Gastroesophageal sphincter (tissue), 4 donors: ENCODE measurements at regions not wholly inside any gene's neighbourhood (a gene's known extent, or its start where the extent isn't known, plus 50 kb on each side); places are given as distances from the start of the nearest gene placed in this dataset.

Experiments used
- ATAC-seq: fragments of 150-250 bp; one replicate; pipeline ENCODE4 v1.9.1; 2016; ENCODE audit warnings: mild to moderate bottlenecking, moderate library complexity
- H3K27ac ChIP-seq, 4 donors: fragments of 200-600 bp; sonication (generic) in 3 of 4; 1 replicate in 3 of 4; 2 replicates in 1 of 4; pipeline ENCODE4 v1.5.1; 2016 to 2019
- H3K27me3 ChIP-seq: fragments of 200-600 bp; sonication (generic); one replicate; pipeline ENCODE4 v1.5.1; 2019
- H3K36me3 ChIP-seq, 2 donors: fragments of 200-600 bp; sonication (generic); one replicate each; pipeline ENCODE4 v1.5.1; 2019; ENCODE audit warnings: control low read depth in 1 of 2
- H3K4me1 ChIP-seq, 3 donors: fragments of 200-600 bp; sonication (generic); 1 replicate in 2 of 3; 2 replicates in 1 of 3; pipeline ENCODE4 v1.5.1; 2016 to 2019; ENCODE audit warnings: control low read depth in 2 of 3
- H3K4me3 ChIP-seq, 2 donors: fragments of 200-600 bp; sonication (generic); one replicate each; pipeline ENCODE4 v1.5.1; 2019; ENCODE audit warnings: mild to moderate bottlenecking in 1 of 2, moderate library complexity in 1 of 2
- H3K9me3 ChIP-seq, 3 donors: fragments of 200-600 bp; sonication (generic); one replicate each; pipeline ENCODE4 v1.5.1; 2017 to 2019; ENCODE audit warnings: control low read depth in 2 of 3
- CTCF ChIP-seq, 4 experiments: fragments of 200-600 bp in 2 of 4; fragments of 450-650 bp in 2 of 4; sonication (generic) in 1 of 4; IDR thresholded peaks; one replicate each; pipeline ENCODE4 v1.5.1; 2017 to 2019; ENCODE audit warnings: antibody characterized with exemption in 4 of 4, mild to moderate bottlenecking in 2 of 4, moderate library complexity in 2 of 4
- EP300 ChIP-seq: sonication (generic); formaldehyde crosslinking; IDR thresholded peaks from one replicate; pipeline ENCODE4 v1.6.1; 2017; ENCODE audit warnings: antibody characterized with exemption, mild to moderate bottlenecking
- POLR2A ChIP-seq, 2 donors: fragments of 450-650 bp; IDR thresholded peaks; one replicate each; pipeline ENCODE4 v1.6.1; 2017; ENCODE audit warnings: antibody characterized with exemption in 2 of 2, mild to moderate bottlenecking in 2 of 2, moderate library complexity in 1 of 2
- POLR2AphosphoS5 ChIP-seq: sonication (generic); formaldehyde crosslinking; IDR thresholded peaks from one replicate; pipeline ENCODE4 v1.6.1; 2017; ENCODE audit warnings: antibody characterized with exemption
- WGBS, 2 donors: methylation state at CpG; one replicate each; pipeline ENCODE4 v1.1.5; 2018; ENCODE audit warnings: low coverage in 1 of 2; 5-methylcytosine and 5-hydroxymethylcytosine counted together

- Histone ChIP-seq H3K9me3 (no peaks in the 10 kb centered on the region), H3K27ac (peak overlapping the region; percentile 86 to 89 (median 88)), H3K4me1 (peaks cover 7 to 36% (median 12%) of the 10 kb centered on the region in 3 donors), H3K36me3 (no peaks in the 10 kb centered on the region), H3K4me3 (no peak overlapping the region), H3K27me3 (no peaks in the 10 kb centered on the region)
- no peak for TF ChIP-seq POLR2AphosphoS5
- no peak for TF ChIP-seq CTCF (IDR thresholded peaks at IDR 0.05)
- no peak for TF ChIP-seq POLR2A (IDR thresholded peaks at IDR 0.05)
- TF ChIP-seq EP300: no peak
- ATAC-seq: no peak
- no CpG with 5 or more reads among the region's 4 CpGs for WGBS, 2 donors
These were observed 98.1 kb downstream of the NR1D2 start for GRCh38 chr3:24043168-24043567.

- ATAC-seq: no peak
These were observed 98.9 kb downstream of the NR1D2 start for GRCh38 chr3:24043985-24044384.

GRCh38 chr3:24046214-24046613 lies 101.1 kb downstream of the NR1D2 start:
- H3K4me3 ChIP-seq: no peak overlapping the region
- H3K9me3 ChIP-seq: no peaks in the 10 kb centered on the region
- no peaks in the 10 kb centered on the region for H3K36me3 ChIP-seq
- ATAC-seq: no peak
- no peaks in the 10 kb centered on the region for H3K27me3 ChIP-seq
- H3K4me1 ChIP-seq: peaks cover 7 to 32% (median 12%) of the 10 kb centered on the region in 3 donors
- H3K27ac ChIP-seq: no peak overlapping the region
- TF ChIP-seq POLR2AphosphoS5 (no peak), EP300 (no peak), CTCF (IDR thresholded peaks at IDR 0.05) (no peak), POLR2A (IDR thresholded peaks at IDR 0.05) (no peak)

More at GRCh38 chr3:24043985-24044384, 98.9 kb downstream of the NR1D2 start:
- no peaks in the 10 kb centered on the region for H3K36me3 ChIP-seq
- 91 to 97% methylated on average over 4 to 5 of the region's 5 CpGs for WGBS, 2 donors
- no peaks in the 10 kb centered on the region for H3K9me3 ChIP-seq
- TF ChIP-seq CTCF (IDR thresholded peaks at IDR 0.05) (no peak), EP300 (no peak), POLR2A (IDR thresholded peaks at IDR 0.05) (no peak)
- peak overlapping the region; percentile 86 to 89 (median 88) for H3K27ac ChIP-seq
- no peaks in the 10 kb centered on the region for H3K27me3 ChIP-seq
- H3K4me3 ChIP-seq: no peak overlapping the region
- H3K4me1 ChIP-seq: peaks cover 7 to 36% (median 12%) of the 10 kb centered on the region in 3 donors

GRCh38 chr3:24047513-24047912 lies 102.4 kb downstream of the NR1D2 start:
- WGBS, 2 donors: 0% methylated on average over 1 of the region's 1 CpG; no CpG with 5 or more reads in 1 of the 2 donors
- TF ChIP-seq POLR2A (IDR thresholded peaks at IDR 0.05) (no peak), POLR2AphosphoS5 (no peak)
- H3K27ac ChIP-seq: peak overlapping the region in 2 of 4 donors; percentile 44 to 59
- H3K4me3 ChIP-seq: no peak overlapping the region
- ATAC-seq: no peak
- H3K9me3 ChIP-seq: no peaks in the 10 kb centered on the region
- no peaks in the 10 kb centered on the region for H3K27me3 ChIP-seq
- peaks cover 5 to 19% (median 7%) of the 10 kb centered on the region in 3 donors for H3K4me1 ChIP-seq
- H3K36me3 ChIP-seq: no peaks in the 10 kb centered on the region

GRCh38 chr3:24048843-24049242 lies 103.8 kb downstream of the NR1D2 start:
- peak; percentile 37 for ATAC-seq
- Histone ChIP-seq H3K9me3 (no peaks in the 10 kb centered on the region), H3K27ac (no peak overlapping the region), H3K4me1 (peaks cover 0 to 7% (median 2%) of the 10 kb centered on the region in 3 donors), H3K4me3 (no peak overlapping the region), H3K36me3 (no peaks in the 10 kb centered on the region), H3K27me3 (no peaks in the 10 kb centered on the region)
- WGBS, 2 donors: 53 to 67% methylated on average over 1 of the region's 1 CpG
- TF ChIP-seq POLR2A (IDR thresholded peaks at IDR 0.05) (no peak), POLR2AphosphoS5 (no peak), CTCF (IDR thresholded peaks at IDR 0.05) (no peak), EP300 (no peak)
